HepG2 (cell line): ENCODE measurements at regions not wholly inside any gene's neighbourhood (a gene's known extent, or its start where the extent isn't known, plus 50 kb on each side); places are given as distances from the start of the nearest gene placed in this dataset.

ENCODE experiments used
- HNF1A ChIP-seq, 2 experiments: sonication (generic) in 1 of 2; formaldehyde crosslinking in 1 of 2; IDR thresholded peaks; 2 replicates each; pipeline versions ENCODE4 v1.4.0 to v1.6.1; 2016 to 2020; ENCODE audit warnings: borderline replicate concordance in 1 of 2, low read depth in 1 of 2, mild to moderate bottlenecking in 1 of 2, missing genetic modification reagents in 1 of 2
- HOXA7 ChIP-seq: sonication (generic); formaldehyde crosslinking; IDR thresholded peaks from 2 replicates; pipeline ENCODE4 v1.8.1; 2022; ENCODE audit warnings: mild to moderate bottlenecking, missing genetic modification reagents, moderate library complexity
- JUND ChIP-seq: sonication (generic); formaldehyde crosslinking; IDR thresholded peaks from 2 replicates; pipeline ENCODE4 v1.8.0; 2022; ENCODE audit warnings: mild to moderate bottlenecking, missing genetic modification reagents
- MEIS1 ChIP-seq: sonication (generic); formaldehyde crosslinking; IDR thresholded peaks from 2 replicates; pipeline ENCODE4 v1.9.0; 2021; ENCODE audit warnings: mild to moderate bottlenecking, missing genetic modification reagents, moderate library complexity, borderline replicate concordance
- SNRNP70 ChIP-seq: fragments of 200-400 bp; formaldehyde crosslinking; IDR thresholded peaks from 2 replicates; pipeline ENCODE4 v1.6.1; 2017; ENCODE audit warnings: mild to moderate bottlenecking, low read depth, low read length, moderate library complexity
- SP2 ChIP-seq: sonication (generic); formaldehyde crosslinking; IDR thresholded peaks from 2 replicates; pipeline ENCODE4 v1.5.1; 2020; ENCODE audit warnings: mild to moderate bottlenecking, missing genetic modification reagents
- U2AF1 ChIP-seq: fragments of 200-400 bp; formaldehyde crosslinking; optimal IDR thresholded peaks from 2 replicates; pipeline ENCODE3; 2017; ENCODE audit warnings: mild to moderate bottlenecking, low read depth, low read length
- ZKSCAN8 ChIP-seq: IDR thresholded peaks from 2 replicates; pipeline ENCODE4 v1.6.1; 2016; ENCODE audit warnings: borderline replicate concordance, missing genetic modification reagents, missing compliant biosample characterization
- ZNF766 ChIP-seq: sonication (generic); formaldehyde crosslinking; IDR thresholded peaks from 2 replicates; pipeline ENCODE4 v1.5.0; 2020; ENCODE audit warnings: missing genetic modification reagents, borderline replicate concordance
- ZNF790 ChIP-seq: sonication (generic); formaldehyde crosslinking; IDR thresholded peaks from 2 replicates; pipeline ENCODE4 v1.8.0; 2022; ENCODE audit warnings: missing genetic modification reagents, mild to moderate bottlenecking, borderline replicate concordance
- ZSCAN21 ChIP-seq: sonication (generic); formaldehyde crosslinking; IDR thresholded peaks from 2 replicates; pipeline ENCODE4 v1.8.0; 2022; ENCODE audit warnings: mild to moderate bottlenecking, missing genetic modification reagents, moderate library complexity, borderline replicate concordance
- TF ChIP-seq, protein P1 (sequence below): sonication (generic); formaldehyde crosslinking; IDR thresholded peaks from 2 replicates; pipeline ENCODE4 v1.4.0; 2020; ENCODE audit warnings: low read depth, mild to moderate bottlenecking, missing genetic modification reagents

DNA sequence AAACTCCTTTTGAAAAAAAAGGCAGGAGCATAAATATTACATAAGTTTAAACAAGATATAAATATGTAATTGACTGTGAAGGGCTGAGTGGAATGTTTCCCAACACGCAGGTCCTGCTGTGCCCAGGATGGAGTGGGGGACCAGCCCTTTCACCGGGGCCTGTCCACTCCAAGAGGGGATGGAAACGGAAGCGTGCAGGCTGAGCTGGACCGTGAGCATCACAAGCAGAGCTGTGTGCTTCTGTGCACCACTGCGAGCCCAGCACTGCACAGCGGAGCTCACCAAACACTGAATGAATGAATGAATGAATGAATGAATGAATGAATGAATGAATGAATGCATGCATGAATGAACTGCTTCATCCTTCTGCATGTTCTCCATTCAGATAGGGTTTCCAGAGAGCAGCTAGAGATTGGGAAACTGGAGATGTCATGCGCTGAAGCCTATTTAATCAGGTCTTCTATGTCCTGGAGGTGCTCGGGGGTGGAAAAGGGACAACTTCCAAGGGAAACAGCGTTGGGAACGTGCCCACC lies 157.7 kb downstream of the ANKRD60 start (continued):
- TF ChIP-seq, protein P1, sequence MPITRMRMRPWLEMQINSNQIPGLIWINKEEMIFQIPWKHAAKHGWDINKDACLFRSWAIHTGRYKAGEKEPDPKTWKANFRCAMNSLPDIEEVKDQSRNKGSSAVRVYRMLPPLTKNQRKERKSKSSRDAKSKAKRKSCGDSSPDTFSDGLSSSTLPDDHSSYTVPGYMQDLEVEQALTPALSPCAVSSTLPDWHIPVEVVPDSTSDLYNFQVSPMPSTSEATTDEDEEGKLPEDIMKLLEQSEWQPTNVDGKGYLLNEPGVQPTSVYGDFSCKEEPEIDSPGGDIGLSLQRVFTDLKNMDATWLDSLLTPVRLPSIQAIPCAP, result no peak
- no peak for TF ChIP-seq ZNF790 (CRISPR knock-in tag)
- TF ChIP-seq HNF1A (IDR thresholded peaks at IDR 0.05; ENCODE audit: low read depth), result no peak
- no peak for TF ChIP-seq HNF1A (CRISPR knock-in tag; IDR thresholded peaks at IDR 0.05; ENCODE audit: borderline replicate concordance)
- no peak for TF ChIP-seq U2AF1
- TF ChIP-seq MEIS1 (CRISPR knock-in tag), result no peak
- no peak for TF ChIP-seq ZKSCAN8
- TF ChIP-seq HOXA7, result no peak
- TF ChIP-seq ZSCAN21, result no peak
- TF ChIP-seq SP2 (CRISPR knock-in tag), result no peak
- TF ChIP-seq ZNF766, result no peak
- no peak for TF ChIP-seq JUND (CRISPR knock-in tag)
- TF ChIP-seq SNRNP70, result no peak
